CD8-positive, alpha-beta memory T cell (primary cell): ENCODE measurements at regions not wholly inside any gene's neighbourhood (a gene's known extent, or its start where the extent isn't known, plus 50 kb on each side); places are given as distances from the start of the nearest gene placed in this dataset.

Experiments used
- CTCF ChIA-PET: fragments of 350-600 bp; sonication (Branson Sonifier 250); formaldehyde crosslinking; loops from one replicate; lab custom pipeline; 2021; ENCODE audit warnings: antibody characterized with exemption; lab: Charles Lee
- POLR2A ChIA-PET: fragments of 350-600 bp; sonication (Branson Sonifier 250); formaldehyde crosslinking; loops from one replicate; lab custom pipeline; 2021; ENCODE audit warnings: antibody characterized with exemption; lab: Charles Lee
- DNase-seq, 5 donors: peaks; one replicate each; pipeline versions ENCODE4 v3.0.0 to v3.0.0-alpha.2; 2020 to 2022; ENCODE audit warnings: mixed read lengths in 1 of 5
- H3K27ac ChIP-seq: one replicate; pipeline ENCODE4 v1.7.0; 2013; ENCODE audit warnings: low read depth, mild to moderate bottlenecking, low read length, moderate library complexity
- H3K27me3 ChIP-seq: 2 replicates; pipeline ENCODE4 v1.7.0; 2013; ENCODE audit warnings: low read length, mild to moderate bottlenecking; ENCODE audit not compliant: insufficient read depth, poor library complexity, severe bottlenecking
- H3K36me3 ChIP-seq: 2 replicates; pipeline ENCODE4 v1.7.0; 2013; ENCODE audit warnings: mild to moderate bottlenecking, low read length, moderate library complexity; ENCODE audit not compliant: insufficient read depth
- H3K4me1 ChIP-seq: 2 replicates; pipeline ENCODE4 v1.7.0; 2013; ENCODE audit warnings: mild to moderate bottlenecking, low read length, moderate library complexity; ENCODE audit not compliant: insufficient read depth
- H3K4me3 ChIP-seq: 2 replicates; pipeline ENCODE4 v1.7.0; 2013; ENCODE audit warnings: mild to moderate bottlenecking, low read length
- H3K9me3 ChIP-seq: 2 replicates; pipeline ENCODE4 v1.7.0; 2013; ENCODE audit warnings: mild to moderate bottlenecking, low read length
- H3K27ac Mint-ChIP-seq, 8 donors: one replicate each; pipeline ENCODE4 v1.8.0; 2020 to 2021; ENCODE audit warnings: mixed read lengths in 8 of 8, mild to moderate bottlenecking in 6 of 8, inconsistent platforms in 3 of 8, moderate library complexity in 3 of 8
- H3K27me3 Mint-ChIP-seq, 2 donors: one replicate each; pipeline ENCODE4 v1.8.0; 2020 to 2021; ENCODE audit warnings: mixed read lengths in 2 of 2, mild to moderate bottlenecking in 1 of 2, moderate library complexity in 1 of 2
- H3K36me3 Mint-ChIP-seq, 3 donors: one replicate each; pipeline ENCODE4 v1.8.0; 2020 to 2021; ENCODE audit warnings: mixed read lengths in 3 of 3, inconsistent platforms in 1 of 3, mild to moderate bottlenecking in 1 of 3
- H3K4me1 Mint-ChIP-seq, 3 donors: one replicate each; pipeline ENCODE4 v1.8.0; 2020 to 2021; ENCODE audit warnings: mixed read lengths in 3 of 3, inconsistent platforms in 1 of 3, mild to moderate bottlenecking in 1 of 3
- H3K4me3 Mint-ChIP-seq, 7 donors: one replicate each; pipeline ENCODE4 v1.8.0; 2020 to 2021; ENCODE audit warnings: mixed read lengths in 7 of 7, mild to moderate bottlenecking in 6 of 7, moderate library complexity in 4 of 7, inconsistent platforms in 2 of 7
- H3K9me3 Mint-ChIP-seq, 5 donors: one replicate each; pipeline ENCODE4 v1.8.0; 2020 to 2022; ENCODE audit warnings: mixed read lengths in 5 of 5, mild to moderate bottlenecking in 3 of 5, moderate library complexity in 2 of 5, inconsistent platforms in 1 of 5

DNA sequence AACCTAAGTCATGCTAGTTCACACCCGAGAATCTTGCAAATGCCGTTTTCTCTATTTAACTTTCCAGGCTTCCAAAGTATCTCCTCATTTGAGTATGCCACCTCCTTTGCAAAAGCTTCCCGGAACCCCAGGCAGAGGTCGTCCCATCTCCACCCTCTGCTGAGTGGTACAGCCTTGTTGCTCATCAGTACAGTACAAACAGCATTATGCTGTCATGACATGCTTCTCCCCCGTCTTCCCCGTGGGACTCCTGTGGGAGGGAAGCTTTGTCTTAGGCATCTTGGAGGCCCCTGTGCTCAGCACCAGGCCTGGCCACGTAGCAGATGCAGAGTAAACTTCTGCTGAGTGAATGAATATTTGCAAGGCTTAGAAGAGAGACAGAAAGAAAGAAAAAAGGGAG, 102.7 kb downstream of the CDCA7 start:
- H3K4me1 Mint-ChIP-seq = no peaks in the 10 kb centered on the region
- Histone ChIP-seq H3K4me1 (no peaks in the 10 kb centered on the region), H3K4me3 (no peak overlapping the region), H3K27me3 (no peaks in the 10 kb centered on the region), H3K36me3 (no peaks in the 10 kb centered on the region), H3K9me3 (no peaks in the 10 kb centered on the region), H3K27ac (no peak overlapping the region)
- no peak for DNase-seq
- no peak overlapping the region for H3K27ac Mint-ChIP-seq
- POLR2A ChIA-PET = no interaction called here
- CTCF ChIA-PET = no interaction called here
- H3K9me3 Mint-ChIP-seq = no peaks in the 10 kb centered on the region
- no peaks in the 10 kb centered on the region for H3K36me3 Mint-ChIP-seq
- no peak overlapping the region for H3K4me3 Mint-ChIP-seq
- peaks cover 24 to 59% of the 10 kb centered on the region in 2 donors for H3K27me3 Mint-ChIP-seq

GRCh38 chr2:173458991-173459780, 104.5 kb downstream of the CDCA7 start:
- no peak overlapping the region for H3K4me3 Mint-ChIP-seq
- no peaks in the 10 kb centered on the region for H3K36me3 Mint-ChIP-seq
- POLR2A ChIA-PET = no interaction called here
- Histone ChIP-seq H3K9me3 (no peaks in the 10 kb centered on the region), H3K27me3 (no peaks in the 10 kb centered on the region), H3K27ac (no peak overlapping the region), H3K36me3 (no peaks in the 10 kb centered on the region), H3K4me3 (no peak overlapping the region), H3K4me1 (no peaks in the 10 kb centered on the region)
- CTCF ChIA-PET = no interaction called here
- H3K27ac Mint-ChIP-seq = no peak overlapping the region
- no peaks in the 10 kb centered on the region for H3K4me1 Mint-ChIP-seq
- no peak for DNase-seq
- H3K9me3 Mint-ChIP-seq = no peaks in the 10 kb centered on the region
- peaks cover 28 to 63% of the 10 kb centered on the region in 2 donors for H3K27me3 Mint-ChIP-seq

GRCh38 chr2:173462892-173463840, 108.5 kb downstream of the CDCA7 start:
- H3K4me1 ChIP-seq = no peaks in the 10 kb centered on the region
- no peaks in the 10 kb centered on the region for H3K36me3 Mint-ChIP-seq
- no peak overlapping the region for H3K27ac ChIP-seq
- H3K27me3 Mint-ChIP-seq = peaks cover 18 to 45% of the 10 kb centered on the region in 2 donors
- H3K36me3 ChIP-seq = no peaks in the 10 kb centered on the region
- H3K27ac Mint-ChIP-seq = no peak overlapping the region
- POLR2A ChIA-PET = no interaction called here
- no peak overlapping the region for H3K4me3 Mint-ChIP-seq
- no peak overlapping the region for H3K4me3 ChIP-seq
- no peaks in the 10 kb centered on the region for H3K9me3 ChIP-seq
- no peaks in the 10 kb centered on the region for H3K4me1 Mint-ChIP-seq
- DNase-seq = no peak
- no peaks in the 10 kb centered on the region for H3K27me3 ChIP-seq
- CTCF ChIA-PET = no interaction called here
- H3K9me3 Mint-ChIP-seq = no peaks in the 10 kb centered on the region

- no peaks in the 10 kb centered on the region for H3K4me1 Mint-ChIP-seq
- no peaks in the 10 kb centered on the region for H3K9me3 ChIP-seq
- no peak overlapping the region for H3K4me3 Mint-ChIP-seq
- no peaks in the 10 kb centered on the region for H3K36me3 ChIP-seq
- H3K4me1 ChIP-seq = no peaks in the 10 kb centered on the region
- ChIA-PET CTCF (no interaction called here), POLR2A (no interaction called here)
- no peaks in the 10 kb centered on the region for H3K9me3 Mint-ChIP-seq
- H3K27me3 ChIP-seq = no peaks in the 10 kb centered on the region
- no peak overlapping the region for H3K27ac ChIP-seq
- no peaks in the 10 kb centered on the region for H3K36me3 Mint-ChIP-seq
- H3K27ac Mint-ChIP-seq = no peak overlapping the region
- H3K27me3 Mint-ChIP-seq = peaks cover 18 to 45% of the 10 kb centered on the region in 2 donors
- DNase-seq = no peak
- H3K4me3 ChIP-seq = no peak overlapping the region
These were observed 109.2 kb downstream of the CDCA7 start for GRCh38 chr2:173463846-173464245.

DNA sequence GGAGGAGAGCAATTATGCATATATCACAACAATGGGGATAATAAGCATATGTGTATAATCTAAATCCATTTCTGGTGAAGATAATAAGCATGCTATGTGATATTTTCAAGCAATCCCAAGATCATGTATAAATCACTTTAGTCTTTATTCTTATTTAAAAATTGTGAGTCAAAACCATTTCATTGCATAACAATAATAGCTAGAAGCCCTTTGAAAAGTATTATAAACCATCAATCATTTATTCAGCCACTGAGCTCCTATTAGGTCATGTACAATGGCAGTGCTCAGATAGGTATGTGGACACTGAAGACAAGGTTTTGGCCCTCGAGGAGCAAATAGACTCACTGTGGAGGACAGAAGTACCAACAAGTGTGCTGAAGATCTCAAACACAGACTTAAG, 113.1 kb downstream of the CDCA7 start:
- Histone ChIP-seq H3K27ac (no peak overlapping the region), H3K4me1 (no peaks in the 10 kb centered on the region), H3K9me3 (no peaks in the 10 kb centered on the region), H3K36me3 (no peaks in the 10 kb centered on the region), H3K4me3 (no peak overlapping the region), H3K27me3 (no peaks in the 10 kb centered on the region)
- Mint-ChIP-seq H3K27ac (no peak overlapping the region), H3K36me3 (peaks cover 0 to 4% (median 0%) of the 10 kb centered on the region in 3 donors), H3K4me1 (no peaks in the 10 kb centered on the region), H3K27me3 (peaks cover 18 to 32% of the 10 kb centered on the region in 2 donors), H3K4me3 (no peak overlapping the region), H3K9me3 (peaks cover 0 to 5% (median 0%) of the 10 kb centered on the region in 5 donors)
- no peak for DNase-seq
- ChIA-PET POLR2A (no interaction called here), CTCF (no interaction called here)

DNA sequence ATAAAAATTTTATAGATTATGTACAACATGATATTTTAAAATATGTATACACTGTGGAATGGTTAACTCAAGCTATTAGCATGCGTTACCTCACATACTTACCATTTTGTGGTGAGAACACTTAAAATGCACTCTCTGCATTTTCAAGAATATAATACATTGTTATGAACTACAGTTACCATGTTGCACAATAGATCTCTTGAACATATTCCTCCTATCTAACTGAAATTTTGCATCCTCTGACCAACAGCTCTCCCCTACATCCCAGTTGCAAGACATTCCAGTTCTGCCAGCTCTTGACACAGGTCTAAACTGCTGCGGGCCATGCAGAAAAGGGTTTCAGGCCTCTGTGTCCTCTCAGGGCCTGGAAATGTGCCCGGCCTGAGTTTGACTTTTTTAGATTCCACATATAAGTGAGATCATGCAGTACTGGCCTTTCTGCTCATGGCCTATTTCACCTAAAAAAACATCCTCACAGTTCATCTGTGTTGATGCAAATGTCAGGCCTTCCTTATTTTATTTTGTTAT, 113.7 kb downstream of the CDCA7 start:
- peaks cover 16 to 28% of the 10 kb centered on the region in 2 donors for H3K27me3 Mint-ChIP-seq

DNA sequence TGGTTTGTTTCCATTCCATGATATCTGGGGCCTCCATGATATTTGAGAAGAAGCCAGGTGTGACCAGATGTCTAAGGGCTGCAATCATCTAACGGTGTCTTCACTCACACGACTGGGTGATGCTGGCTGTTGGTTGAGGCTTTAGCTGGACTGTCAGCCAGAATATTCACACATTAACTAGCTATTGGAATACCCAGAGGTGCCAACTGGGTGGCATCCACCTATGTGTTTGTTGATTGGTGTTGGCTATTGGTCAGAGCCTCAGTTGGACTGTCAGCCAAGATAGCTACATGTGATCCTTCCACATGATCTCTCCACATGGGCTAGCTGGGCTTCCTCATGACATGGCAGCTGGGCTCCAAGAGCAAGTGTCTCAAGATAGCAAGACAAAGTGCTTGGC, 117.4 kb downstream of the CDCA7 start:
- H3K27ac ChIP-seq = no peak overlapping the region
- H3K36me3 Mint-ChIP-seq = peaks cover 0 to 4% (median 0%) of the 10 kb centered on the region in 3 donors
- no peak overlapping the region for H3K4me3 ChIP-seq
- H3K4me1 ChIP-seq = no peaks in the 10 kb centered on the region
- H3K9me3 Mint-ChIP-seq = peaks cover 0 to 5% (median 2%) of the 10 kb centered on the region in 5 donors
- POLR2A ChIA-PET = no interaction called here
- no peaks in the 10 kb centered on the region for H3K9me3 ChIP-seq
- no peak overlapping the region for H3K27ac Mint-ChIP-seq
- no peaks in the 10 kb centered on the region for H3K4me1 Mint-ChIP-seq
- H3K4me3 Mint-ChIP-seq = no peak overlapping the region
- H3K27me3 ChIP-seq = no peaks in the 10 kb centered on the region
- DNase-seq = no peak
- CTCF ChIA-PET = no interaction called here
- H3K27me3 Mint-ChIP-seq = peaks cover 9 to 27% of the 10 kb centered on the region in 2 donors
- H3K36me3 ChIP-seq = no peaks in the 10 kb centered on the region

More for the DNA sequence above, 113.7 kb downstream of the CDCA7 start:
- Mint-ChIP-seq H3K36me3 (peaks cover 0 to 4% (median 0%) of the 10 kb centered on the region in 3 donors), H3K9me3 (peaks cover 0 to 5% (median 0%) of the 10 kb centered on the region in 5 donors), H3K27ac (no peak overlapping the region), H3K4me1 (no peaks in the 10 kb centered on the region), H3K4me3 (no peak overlapping the region)
- no peak for DNase-seq
- H3K4me3 ChIP-seq = no peak overlapping the region
- H3K4me1 ChIP-seq = no peaks in the 10 kb centered on the region
- H3K9me3 ChIP-seq = no peaks in the 10 kb centered on the region
- no peak overlapping the region for H3K27ac ChIP-seq
- H3K36me3 ChIP-seq = no peaks in the 10 kb centered on the region
- ChIA-PET CTCF (no interaction called here), POLR2A (no interaction called here)
- no peaks in the 10 kb centered on the region for H3K27me3 ChIP-seq

DNA sequence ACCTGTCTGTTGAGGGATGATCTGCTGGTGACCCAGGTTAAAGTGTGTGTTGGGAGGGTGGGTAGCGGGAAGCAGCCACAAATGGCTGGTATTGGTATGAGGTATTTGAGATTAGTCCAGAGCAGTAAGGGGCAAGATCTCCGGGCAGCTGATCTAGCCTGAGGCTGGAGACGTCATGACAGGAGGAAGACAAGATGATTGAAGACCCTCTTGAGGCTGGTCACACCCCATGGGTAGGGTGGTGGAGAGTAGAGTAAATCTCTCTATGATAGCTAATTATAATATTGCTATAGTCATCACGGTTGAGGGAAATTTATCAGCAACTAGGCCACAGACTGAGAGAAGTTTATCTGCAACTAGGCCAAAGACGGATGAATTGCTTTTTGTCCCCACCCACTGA, 128.5 kb downstream of the CDCA7 start:
- CTCF ChIA-PET = no interaction called here

More for the DNA sequence above, 128.5 kb downstream of the CDCA7 start:
- Mint-ChIP-seq H3K27ac (no peak overlapping the region), H3K4me1 (no peaks in the 10 kb centered on the region), H3K4me3 (no peak overlapping the region), H3K36me3 (no peaks in the 10 kb centered on the region), H3K9me3 (no peaks in the 10 kb centered on the region), H3K27me3 (peaks cover 5 to 9% of the 10 kb centered on the region in 2 donors)
- POLR2A ChIA-PET = no interaction called here
- no peak for DNase-seq
- no peaks in the 10 kb centered on the region for H3K27me3 ChIP-seq
- no peaks in the 10 kb centered on the region for H3K4me1 ChIP-seq
- no peaks in the 10 kb centered on the region for H3K36me3 ChIP-seq
- no peak overlapping the region for H3K4me3 ChIP-seq
- no peaks in the 10 kb centered on the region for H3K9me3 ChIP-seq
- H3K27ac ChIP-seq = no peak overlapping the region
